Mesendoderm (in vitro differentiated cells): ENCODE measurements at regions not wholly inside any gene's neighbourhood (a gene's known extent, or its start where the extent isn't known, plus 50 kb on each side); places are given as distances from the start of the nearest gene placed in this dataset.

Experiments
- DNase-seq: peaks from one replicate; pipeline ENCODE4 v3.0.0; 2013
- H2AK5ac ChIP-seq: 2 replicates; pipeline ENCODE4 v1.6.1; 2013; ENCODE audit warnings: low read length, inconsistent platforms
- H2BK120ac ChIP-seq: 2 replicates; pipeline ENCODE4 v1.6.1; 2013; ENCODE audit warnings: low read depth, mild to moderate bottlenecking, low read length, moderate library complexity, mixed read lengths
- H2BK15ac ChIP-seq: replicated peaks from 2 replicates; pipeline ENCODE4 v1.6.1; 2013; ENCODE audit warnings: low read depth, mild to moderate bottlenecking, moderate library complexity
- H2BK5ac ChIP-seq: 2 replicates; pipeline ENCODE4 v1.6.1; 2013; ENCODE audit warnings: low read length, inconsistent platforms
- H3K18ac ChIP-seq: 2 replicates; pipeline ENCODE4 v1.6.1; 2013; ENCODE audit warnings: mild to moderate bottlenecking, low read length, mixed read lengths
- H3K23ac ChIP-seq: one replicate; pipeline ENCODE4 v1.6.1; 2013; ENCODE audit warnings: low read length
- H3K27ac ChIP-seq: 2 replicates; pipeline ENCODE4 v1.5.1; 2013; ENCODE audit warnings: low read depth, mild to moderate bottlenecking, inconsistent platforms, low read length, moderate library complexity
- H3K27me3 ChIP-seq: 2 replicates; pipeline ENCODE4 v1.6.1; 2013; ENCODE audit warnings: low read length, control low read depth, mild to moderate bottlenecking, inconsistent platforms; ENCODE audit not compliant: insufficient read depth, poor library complexity
- H3K36me3 ChIP-seq: 2 replicates; pipeline ENCODE4 v1.6.1; 2013; ENCODE audit warnings: low read length, inconsistent platforms; ENCODE audit not compliant: control insufficient read depth, insufficient read depth
- H3K4ac ChIP-seq: one replicate; pipeline ENCODE4 v1.6.1; 2013; ENCODE audit warnings: low read depth, mild to moderate bottlenecking, low read length, moderate library complexity
- H3K4me1 ChIP-seq: 2 replicates; pipeline ENCODE4 v1.6.1; 2013; ENCODE audit warnings: low read depth, low read length, inconsistent platforms; ENCODE audit not compliant: control insufficient read depth
- H3K4me2 ChIP-seq: 2 replicates; pipeline ENCODE4 v1.6.1; 2013; ENCODE audit warnings: low read length
- H3K4me3 ChIP-seq: 2 replicates; pipeline ENCODE4 v1.5.1; 2013; ENCODE audit warnings: mild to moderate bottlenecking, low read length
- H3K56ac ChIP-seq: one replicate; pipeline ENCODE4 v1.6.1; 2013; ENCODE audit warnings: low read length
- H3K79me1 ChIP-seq: 2 replicates; pipeline ENCODE4 v1.6.1; 2013; ENCODE audit warnings: low read length, inconsistent platforms
- H3K79me2 ChIP-seq: 2 replicates; pipeline ENCODE4 v1.6.1; 2013; ENCODE audit warnings: mild to moderate bottlenecking, low read length; ENCODE audit not compliant: control insufficient read depth, insufficient read depth
- H3K9ac ChIP-seq: 2 replicates; pipeline ENCODE4 v1.6.1; 2013; ENCODE audit warnings: low read length, inconsistent platforms
- H4K5ac ChIP-seq: one replicate; pipeline ENCODE4 v1.6.1; 2013; ENCODE audit warnings: low read length
- H4K8ac ChIP-seq: one replicate; pipeline ENCODE4 v1.6.1; 2013; ENCODE audit warnings: low read depth, mild to moderate bottlenecking, control low read depth, low read length, moderate library complexity
- WGBS: extraction: QIAGEN DNeasy Blood & Tissue Kit; methylation state at CpG from one replicate; pipeline ENCODE4 v1.1.7; 2013; ENCODE audit warnings: low lambda C conversion rate, missing lambda C conversion rate; ENCODE audit not compliant: insufficient coverage; ENCODE audit errors: extremely low coverage; 5-methylcytosine and 5-hydroxymethylcytosine counted together

- Histone ChIP-seq H2AK5ac (no peak overlapping the region), H3K79me2 (no peaks in the 10 kb centered on the region), H3K36me3 (no peaks in the 10 kb centered on the region), H3K4ac (no peak overlapping the region), H4K5ac (no peak overlapping the region), H2BK5ac (no peak overlapping the region), H3K4me1 (peaks cover 1% of the 10 kb centered on the region), H3K4me3 (no peak overlapping the region), H3K18ac (no peak overlapping the region), H2BK120ac (no peak overlapping the region), H3K23ac (no peak overlapping the region), H3K27me3 (no peaks in the 10 kb centered on the region), H3K56ac (no peak overlapping the region), H3K79me1 (no peaks in the 10 kb centered on the region), H3K4me2 (no peak overlapping the region), H3K27ac (no peak overlapping the region), H3K9ac (no peak overlapping the region), H2BK15ac (no peak overlapping the region), H4K8ac (no peak overlapping the region)
- no peak for DNase-seq
- WGBS, result no CpG with 5 or more reads among the region's 3 CpGs
Observed at GRCh38 chr9:31837211-31837610, 547.2 kb upstream of the ACO1 start.

- WGBS, result no CpG with 5 or more reads among the region's 1 CpG
- no peaks in the 10 kb centered on the region for H3K79me2 ChIP-seq
- H3K4ac ChIP-seq, result no peak overlapping the region
- no peak overlapping the region for H2BK5ac ChIP-seq
- H3K4me1 ChIP-seq, result peaks cover 1% of the 10 kb centered on the region
- no peak overlapping the region for H3K27ac ChIP-seq
- H3K4me3 ChIP-seq, result no peak overlapping the region
- no peak overlapping the region for H4K5ac ChIP-seq
- H3K23ac ChIP-seq, result no peak overlapping the region
- no peak overlapping the region for H3K18ac ChIP-seq
- no peaks in the 10 kb centered on the region for H3K27me3 ChIP-seq
- no peaks in the 10 kb centered on the region for H3K36me3 ChIP-seq
- H3K79me1 ChIP-seq, result no peaks in the 10 kb centered on the region
- DNase-seq, result peak; percentile 46
- no peak overlapping the region for H2BK120ac ChIP-seq
- no peak overlapping the region for H3K4me2 ChIP-seq
- no peak overlapping the region for H2AK5ac ChIP-seq
- no peak overlapping the region for H2BK15ac ChIP-seq
- H3K9ac ChIP-seq, result no peak overlapping the region
- no peak overlapping the region for H4K8ac ChIP-seq
- no peak overlapping the region for H3K56ac ChIP-seq
Observed at GRCh38 chr9:31839273-31839672, 545.2 kb upstream of the ACO1 start.

GRCh38 chr9:31840702-31841101 lies 543.7 kb upstream of the ACO1 start:
- H2BK120ac ChIP-seq, result no peak overlapping the region

GRCh38 chr9:31847963-31848362 lies 536.5 kb upstream of the ACO1 start:
- no CpG with 5 or more reads among the region's 1 CpG for WGBS
- H3K4me3 ChIP-seq, result no peak overlapping the region
- H3K27me3 ChIP-seq, result no peaks in the 10 kb centered on the region
- H3K4me2 ChIP-seq, result no peak overlapping the region
- no peaks in the 10 kb centered on the region for H3K4me1 ChIP-seq
- no peak overlapping the region for H3K9ac ChIP-seq
- no peak overlapping the region for H2BK120ac ChIP-seq
- no peak for DNase-seq
- H3K4ac ChIP-seq, result no peak overlapping the region
- H3K79me1 ChIP-seq, result no peaks in the 10 kb centered on the region
- H2BK15ac ChIP-seq, result no peak overlapping the region
- no peak overlapping the region for H3K23ac ChIP-seq
- no peak overlapping the region for H3K27ac ChIP-seq
- no peak overlapping the region for H4K8ac ChIP-seq
- H3K56ac ChIP-seq, result no peak overlapping the region
- H2BK5ac ChIP-seq, result no peak overlapping the region
- H3K79me2 ChIP-seq, result no peaks in the 10 kb centered on the region
- H2AK5ac ChIP-seq, result no peak overlapping the region
- H4K5ac ChIP-seq, result no peak overlapping the region
- no peak overlapping the region for H3K18ac ChIP-seq
- no peaks in the 10 kb centered on the region for H3K36me3 ChIP-seq

More at GRCh38 chr9:31840702-31841101, 543.7 kb upstream of the ACO1 start:
- no peak overlapping the region for H4K5ac ChIP-seq
- H3K56ac ChIP-seq, result no peak overlapping the region
- H3K4me3 ChIP-seq, result no peak overlapping the region
- H3K9ac ChIP-seq, result no peak overlapping the region
- no peak overlapping the region for H2AK5ac ChIP-seq
- H4K8ac ChIP-seq, result no peak overlapping the region
- H3K27ac ChIP-seq, result no peak overlapping the region
- no peaks in the 10 kb centered on the region for H3K27me3 ChIP-seq
- H3K79me1 ChIP-seq, result no peaks in the 10 kb centered on the region
- no peak overlapping the region for H2BK5ac ChIP-seq
- DNase-seq, result no peak
- H3K4me1 ChIP-seq, result peaks cover 1% of the 10 kb centered on the region
- H3K4ac ChIP-seq, result no peak overlapping the region
- no peaks in the 10 kb centered on the region for H3K79me2 ChIP-seq
- no peaks in the 10 kb centered on the region for H3K36me3 ChIP-seq
- no peak overlapping the region for H2BK15ac ChIP-seq
- no CpG with 5 or more reads among the region's 4 CpGs for WGBS
- no peak overlapping the region for H3K18ac ChIP-seq
- no peak overlapping the region for H3K23ac ChIP-seq
- H3K4me2 ChIP-seq, result no peak overlapping the region

GRCh38 chr9:31848505-31849285 lies 535.7 kb upstream of the ACO1 start:
- no peak overlapping the region for H2AK5ac ChIP-seq
- H3K79me1 ChIP-seq, result no peaks in the 10 kb centered on the region

GRCh38 chr9:31854187-31854586 lies 530.3 kb upstream of the ACO1 start:
- Histone ChIP-seq H3K56ac (no peak overlapping the region), H3K36me3 (no peaks in the 10 kb centered on the region), H2AK5ac (no peak overlapping the region), H3K18ac (no peak overlapping the region), H2BK5ac (no peak overlapping the region), H3K23ac (no peak overlapping the region), H3K27me3 (no peaks in the 10 kb centered on the region), H3K4ac (no peak overlapping the region), H3K9ac (no peak overlapping the region), H4K8ac (no peak overlapping the region), H3K4me1 (no peaks in the 10 kb centered on the region), H2BK120ac (no peak overlapping the region), H3K79me2 (no peaks in the 10 kb centered on the region), H3K4me3 (no peak overlapping the region), H3K27ac (no peak overlapping the region), H3K79me1 (no peaks in the 10 kb centered on the region), H2BK15ac (no peak overlapping the region), H4K5ac (no peak overlapping the region), H3K4me2 (no peak overlapping the region)
- WGBS, result no CpG with 5 or more reads among the region's 3 CpGs
- DNase-seq, result no peak

More at GRCh38 chr9:31848505-31849285, 535.7 kb upstream of the ACO1 start:
- Histone ChIP-seq H3K79me2 (no peaks in the 10 kb centered on the region), H3K56ac (no peak overlapping the region), H2BK120ac (no peak overlapping the region), H3K9ac (no peak overlapping the region), H3K36me3 (no peaks in the 10 kb centered on the region), H3K27ac (no peak overlapping the region), H3K18ac (no peak overlapping the region), H3K4me3 (no peak overlapping the region), H2BK5ac (no peak overlapping the region), H3K27me3 (no peaks in the 10 kb centered on the region), H3K4me1 (no peaks in the 10 kb centered on the region), H4K8ac (no peak overlapping the region), H3K4me2 (no peak overlapping the region), H4K5ac (no peak overlapping the region), H3K4ac (no peak overlapping the region), H3K23ac (no peak overlapping the region), H2BK15ac (no peak overlapping the region)
- no CpG with 5 or more reads among the region's 19 CpGs for WGBS
- no peak for DNase-seq
